Vagina (tissue), 2 donors: ENCODE measurements at regions not wholly inside any gene's neighbourhood (a gene's known extent, or its start where the extent isn't known, plus 50 kb on each side); places are given as distances from the start of the nearest gene placed in this dataset.

ENCODE experiments used
- DNase-seq, 2 donors: peaks; one replicate each; pipeline ENCODE4 v3.0.0-alpha.2; 2017; ENCODE audit errors: extremely low spot score in 2 of 2
- H3K27ac ChIP-seq: fragments of 200-600 bp; sonication (generic); one replicate; pipeline ENCODE4 v1.5.1; 2019
- H3K27me3 ChIP-seq: fragments of 200-600 bp; sonication (generic); one replicate; pipeline ENCODE4 v1.5.1; 2019
- H3K36me3 ChIP-seq, 2 donors: fragments of 200-600 bp; sonication (generic); one replicate each; pipeline ENCODE4 v1.5.1; 2017 to 2019
- H3K4me1 ChIP-seq: fragments of 200-600 bp; sonication (generic); one replicate; pipeline ENCODE4 v1.5.1; 2019
- H3K4me3 ChIP-seq, 2 donors: fragments of 200-600 bp; sonication (generic); 1 replicate in 1 of 2; 2 replicates in 1 of 2; pipeline ENCODE4 v1.5.1; 2016 to 2019
- H3K9me3 ChIP-seq: fragments of 200-600 bp; sonication (generic); one replicate; pipeline ENCODE4 v1.5.1; 2019
- POLR2A ChIP-seq, 2 donors: fragments of 450-650 bp; IDR thresholded peaks; one replicate each; pipeline ENCODE4 v1.6.1; 2017; ENCODE audit warnings: antibody characterized with exemption in 2 of 2, mild to moderate bottlenecking in 2 of 2, moderate library complexity in 2 of 2
- POLR2AphosphoS5 ChIP-seq, 2 donors: sonication (generic); formaldehyde crosslinking; IDR thresholded peaks; one replicate each; pipeline ENCODE4 v1.9.0; 2017; ENCODE audit warnings: antibody characterized with exemption in 2 of 2, mild to moderate bottlenecking in 2 of 2, low read depth in 1 of 2; ENCODE audit not compliant: insufficient read depth in 1 of 2
- intact Hi-C: fragments of 100-400 bp; cut with DNase I; formaldehyde crosslinking; loops from one replicate; pipeline ENCODE4 v1.15.1; 2023
- TF ChIP-seq, protein P1 (sequence below), 3 experiments: fragments of 450-650 bp in 2 of 3; fragments of 200-600 bp in 1 of 3; sonication (generic) in 1 of 3; IDR thresholded peaks; one replicate each; pipeline ENCODE4 v1.5.1; 2017 to 2019; ENCODE audit warnings: antibody characterized with exemption in 3 of 3, mild to moderate bottlenecking in 2 of 3, moderate library complexity in 2 of 3

GRCh38 chr12:16691624-16692023 lies 85.7 kb upstream of the LMO3 start:
- Histone ChIP-seq H3K27me3 (no peaks in the 10 kb centered on the region), H3K4me1 (no peaks in the 10 kb centered on the region), H3K27ac (no peak overlapping the region), H3K4me3 (no peak overlapping the region), H3K9me3 (no peaks in the 10 kb centered on the region), H3K36me3 (no peaks in the 10 kb centered on the region)
- intact Hi-C loops, result no loop called here
- no peak for DNase-seq
- TF ChIP-seq POLR2AphosphoS5 (IDR thresholded peaks at IDR 0.05; ENCODE audit: insufficient read depth in 1 of 2, low read depth in 1 of 2) (no peak), POLR2A (IDR thresholded peaks at IDR 0.05) (no peak)
- TF ChIP-seq, protein P1, sequence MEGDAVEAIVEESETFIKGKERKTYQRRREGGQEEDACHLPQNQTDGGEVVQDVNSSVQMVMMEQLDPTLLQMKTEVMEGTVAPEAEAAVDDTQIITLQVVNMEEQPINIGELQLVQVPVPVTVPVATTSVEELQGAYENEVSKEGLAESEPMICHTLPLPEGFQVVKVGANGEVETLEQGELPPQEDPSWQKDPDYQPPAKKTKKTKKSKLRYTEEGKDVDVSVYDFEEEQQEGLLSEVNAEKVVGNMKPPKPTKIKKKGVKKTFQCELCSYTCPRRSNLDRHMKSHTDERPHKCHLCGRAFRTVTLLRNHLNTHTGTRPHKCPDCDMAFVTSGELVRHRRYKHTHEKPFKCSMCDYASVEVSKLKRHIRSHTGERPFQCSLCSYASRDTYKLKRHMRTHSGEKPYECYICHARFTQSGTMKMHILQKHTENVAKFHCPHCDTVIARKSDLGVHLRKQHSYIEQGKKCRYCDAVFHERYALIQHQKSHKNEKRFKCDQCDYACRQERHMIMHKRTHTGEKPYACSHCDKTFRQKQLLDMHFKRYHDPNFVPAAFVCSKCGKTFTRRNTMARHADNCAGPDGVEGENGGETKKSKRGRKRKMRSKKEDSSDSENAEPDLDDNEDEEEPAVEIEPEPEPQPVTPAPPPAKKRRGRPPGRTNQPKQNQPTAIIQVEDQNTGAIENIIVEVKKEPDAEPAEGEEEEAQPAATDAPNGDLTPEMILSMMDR (IDR thresholded peaks at IDR 0.05), result no peak

GRCh38 chr12:16688200-16688599 lies 82.2 kb upstream of the LMO3 start:
- TF ChIP-seq POLR2AphosphoS5 (IDR thresholded peaks at IDR 0.05; ENCODE audit: insufficient read depth in 1 of 2, low read depth in 1 of 2) (no peak), POLR2A (IDR thresholded peaks at IDR 0.05) (no peak)
- TF ChIP-seq, protein P1 (IDR thresholded peaks at IDR 0.05), result no peak
- no peaks in the 10 kb centered on the region for H3K4me1 ChIP-seq
- no peaks in the 10 kb centered on the region for H3K27me3 ChIP-seq
- H3K36me3 ChIP-seq, result no peaks in the 10 kb centered on the region
- no peak overlapping the region for H3K4me3 ChIP-seq
- intact Hi-C loops, result no loop called here
- no peak for DNase-seq
- no peak overlapping the region for H3K27ac ChIP-seq
- no peaks in the 10 kb centered on the region for H3K9me3 ChIP-seq

DNA sequence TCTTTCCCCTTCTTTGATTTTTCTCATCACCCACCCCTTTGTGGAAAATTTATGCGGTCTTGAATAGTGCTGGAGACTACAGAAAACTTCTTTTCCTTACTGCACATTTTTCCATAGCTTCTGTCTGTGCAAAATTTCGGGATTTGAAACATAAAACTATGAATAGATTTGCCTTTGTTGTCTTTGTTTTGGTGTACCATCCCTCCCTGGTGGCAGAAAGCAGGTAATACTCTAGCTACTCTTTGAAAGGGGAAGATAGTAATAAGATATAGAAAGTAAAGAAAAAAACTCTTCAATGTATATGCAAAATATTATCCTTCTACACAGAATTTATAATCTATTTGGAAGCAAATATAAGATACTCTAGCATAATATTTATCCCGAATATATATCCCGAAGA lies 79.1 kb upstream of the LMO3 start:
- H3K27ac ChIP-seq, result no peak overlapping the region
- H3K27me3 ChIP-seq, result no peaks in the 10 kb centered on the region
- TF ChIP-seq POLR2A (IDR thresholded peaks at IDR 0.05), result no peak
- TF ChIP-seq, protein P1 (IDR thresholded peaks at IDR 0.05), result no peak
- TF ChIP-seq POLR2AphosphoS5 (IDR thresholded peaks at IDR 0.05; ENCODE audit: insufficient read depth in 1 of 2, low read depth in 1 of 2), result no peak
- DNase-seq, result no peak
- no peaks in the 10 kb centered on the region for H3K36me3 ChIP-seq
- no peaks in the 10 kb centered on the region for H3K9me3 ChIP-seq
- H3K4me3 ChIP-seq, result no peak overlapping the region
- no peaks in the 10 kb centered on the region for H3K4me1 ChIP-seq
- intact Hi-C loops, result no loop called here

- no peak for TF ChIP-seq POLR2AphosphoS5 (IDR thresholded peaks at IDR 0.05; ENCODE audit: insufficient read depth in 1 of 2, low read depth in 1 of 2)
- TF ChIP-seq POLR2A (IDR thresholded peaks at IDR 0.05), result no peak
- TF ChIP-seq, protein P1 (IDR thresholded peaks at IDR 0.05), result no peak
- no peak overlapping the region for H3K4me3 ChIP-seq
- no peak overlapping the region for H3K27ac ChIP-seq
- H3K9me3 ChIP-seq, result no peaks in the 10 kb centered on the region
- H3K27me3 ChIP-seq, result no peaks in the 10 kb centered on the region
- H3K4me1 ChIP-seq, result no peaks in the 10 kb centered on the region
- intact Hi-C loops, result no loop called here
- no peaks in the 10 kb centered on the region for H3K36me3 ChIP-seq
- DNase-seq, result no peak
These were observed 75.2 kb upstream of the LMO3 start for GRCh38 chr12:16681196-16681595.

- Histone ChIP-seq H3K4me1 (no peaks in the 10 kb centered on the region), H3K9me3 (no peaks in the 10 kb centered on the region), H3K4me3 (no peak overlapping the region), H3K36me3 (no peaks in the 10 kb centered on the region), H3K27me3 (no peaks in the 10 kb centered on the region), H3K27ac (no peak overlapping the region)
- DNase-seq, result no peak
- no peak for TF ChIP-seq POLR2A (IDR thresholded peaks at IDR 0.05)
- TF ChIP-seq POLR2AphosphoS5 (IDR thresholded peaks at IDR 0.05; ENCODE audit: insufficient read depth in 1 of 2, low read depth in 1 of 2), result no peak
- TF ChIP-seq, protein P1 (IDR thresholded peaks at IDR 0.05), result no peak
- intact Hi-C loops, result no loop called here
These were observed 69.5 kb upstream of the LMO3 start for GRCh38 chr12:16675438-16675837.
